Bronchial epithelial cell (primary cell): ENCODE measurements at regions not wholly inside any gene's neighbourhood (a gene's known extent, or its start where the extent isn't known, plus 50 kb on each side); places are given as distances from the start of the nearest gene placed in this dataset.
A peak's percentile ranks its signal among the peaks of the same experiment; 100 is the strongest.

Experiments used
- DNase-seq: peaks from one replicate; pipeline ENCODE4 v3.0.0-alpha.2; 2010; ENCODE audit warnings: low read depth
- FAIRE-seq: peaks from 2 replicates; lab custom pipeline; 2011; peaks lifted over from hg19 to GRCh38; lab: Jason Lieb, UNC
- H3K27me3 ChIP-seq: 2 replicates; pipeline ENCODE4 v1.5.1; 2011; ENCODE audit warnings: low read length; ENCODE audit not compliant: control insufficient read depth, insufficient read depth
- H3K36me3 ChIP-seq: 2 replicates; pipeline ENCODE4 v1.5.1; 2011; ENCODE audit warnings: low read length; ENCODE audit not compliant: control insufficient read depth, insufficient read depth
- H3K4me3 ChIP-seq: 2 replicates; pipeline ENCODE4 v1.5.1; 2011; ENCODE audit warnings: mild to moderate bottlenecking, low read depth, low read length, control low read depth
- CTCF ChIP-seq: IDR thresholded peaks from 2 replicates; pipeline ENCODE4 v1.5.1; 2011; ENCODE audit warnings: mild to moderate bottlenecking, moderate library complexity, low read length, control low read depth, inconsistent platforms; ENCODE audit not compliant: insufficient read depth, severe bottlenecking

- peak; percentile 85 for DNase-seq
- Histone ChIP-seq H3K36me3 (no peaks in the 10 kb centered on the region), H3K4me3 (no peak overlapping the region), H3K27me3 (no peaks in the 10 kb centered on the region)
- TF ChIP-seq CTCF, result no peak
- no peak for FAIRE-seq
Observed at GRCh38 chr21:15164678-15165303, 100.0 kb upstream of the NRIP1 start.

GRCh38 chr21:15170614-15171013 lies 105.8 kb upstream of the NRIP1 start:
- no peak overlapping the region for H3K4me3 ChIP-seq
- H3K36me3 ChIP-seq, result no peaks in the 10 kb centered on the region
- no peak for TF ChIP-seq CTCF
- no peaks in the 10 kb centered on the region for H3K27me3 ChIP-seq
- FAIRE-seq, result no peak
- no peak for DNase-seq

- no peak overlapping the region for H3K4me3 ChIP-seq
- no peaks in the 10 kb centered on the region for H3K36me3 ChIP-seq
- FAIRE-seq (no peak), DNase-seq (no peak)
- no peak for TF ChIP-seq CTCF
- no peaks in the 10 kb centered on the region for H3K27me3 ChIP-seq
Observed at GRCh38 chr21:15171546-15171945, 106.7 kb upstream of the NRIP1 start.

- no peak overlapping the region for H3K4me3 ChIP-seq
- no peak for TF ChIP-seq CTCF
- H3K36me3 ChIP-seq, result no peaks in the 10 kb centered on the region
- FAIRE-seq (no peak), DNase-seq (no peak)
- no peaks in the 10 kb centered on the region for H3K27me3 ChIP-seq
Observed at GRCh38 chr21:15172963-15173362, 108.2 kb upstream of the NRIP1 start.

- no peaks in the 10 kb centered on the region for H3K36me3 ChIP-seq
- H3K27me3 ChIP-seq, result no peaks in the 10 kb centered on the region
- FAIRE-seq (no peak), DNase-seq (no peak)
- TF ChIP-seq CTCF, result no peak
- no peak overlapping the region for H3K4me3 ChIP-seq
Observed at GRCh38 chr21:15174923-15175322, 110.1 kb upstream of the NRIP1 start.

- no peak for FAIRE-seq
Observed at GRCh38 chr21:15182731-15183130, 117.9 kb upstream of the NRIP1 start.

More at GRCh38 chr21:15182731-15183130, 117.9 kb upstream of the NRIP1 start:
- no peak for DNase-seq
- Histone ChIP-seq H3K4me3 (no peak overlapping the region), H3K36me3 (no peaks in the 10 kb centered on the region), H3K27me3 (no peaks in the 10 kb centered on the region)
- no peak for TF ChIP-seq CTCF
